Gastrocnemius medialis (tissue), 4 donors: ENCODE measurements at regions not wholly inside any gene's neighbourhood (a gene's known extent, or its start where the extent isn't known, plus 50 kb on each side); places are given as distances from the start of the nearest gene placed in this dataset.

ENCODE experiments used
- POLR2A ChIP-seq, 2 donors: fragments of 450-650 bp; IDR thresholded peaks; one replicate each; pipeline ENCODE4 v1.6.1; 2017; ENCODE audit warnings: antibody characterized with exemption in 2 of 2, mild to moderate bottlenecking in 2 of 2, moderate library complexity in 2 of 2
- TF ChIP-seq, protein P1 (sequence below), 5 experiments: fragments of 450-650 bp in 3 of 5; fragments of 200-600 bp in 2 of 5; sonication (generic) in 2 of 5; IDR thresholded peaks in 4 of 5; conservative IDR thresholded peaks in 1 of 5; 1 replicate in 4 of 5; 2 replicates in 1 of 5; pipeline ENCODE4 v1.5.1; 2016 to 2019; ENCODE audit warnings: antibody characterized with exemption in 5 of 5, mild to moderate bottlenecking in 3 of 5, moderate library complexity in 3 of 5

GRCh38 chr11:70799386-70799785 lies 401.1 kb downstream of the CTTN start:
- TF ChIP-seq, protein P1, sequence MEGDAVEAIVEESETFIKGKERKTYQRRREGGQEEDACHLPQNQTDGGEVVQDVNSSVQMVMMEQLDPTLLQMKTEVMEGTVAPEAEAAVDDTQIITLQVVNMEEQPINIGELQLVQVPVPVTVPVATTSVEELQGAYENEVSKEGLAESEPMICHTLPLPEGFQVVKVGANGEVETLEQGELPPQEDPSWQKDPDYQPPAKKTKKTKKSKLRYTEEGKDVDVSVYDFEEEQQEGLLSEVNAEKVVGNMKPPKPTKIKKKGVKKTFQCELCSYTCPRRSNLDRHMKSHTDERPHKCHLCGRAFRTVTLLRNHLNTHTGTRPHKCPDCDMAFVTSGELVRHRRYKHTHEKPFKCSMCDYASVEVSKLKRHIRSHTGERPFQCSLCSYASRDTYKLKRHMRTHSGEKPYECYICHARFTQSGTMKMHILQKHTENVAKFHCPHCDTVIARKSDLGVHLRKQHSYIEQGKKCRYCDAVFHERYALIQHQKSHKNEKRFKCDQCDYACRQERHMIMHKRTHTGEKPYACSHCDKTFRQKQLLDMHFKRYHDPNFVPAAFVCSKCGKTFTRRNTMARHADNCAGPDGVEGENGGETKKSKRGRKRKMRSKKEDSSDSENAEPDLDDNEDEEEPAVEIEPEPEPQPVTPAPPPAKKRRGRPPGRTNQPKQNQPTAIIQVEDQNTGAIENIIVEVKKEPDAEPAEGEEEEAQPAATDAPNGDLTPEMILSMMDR (IDR thresholded peaks at IDR 0.05 in 4 of 5, conservative IDR thresholded peaks at IDR 0.05 in 1 of 5) = no peak
- no peak for TF ChIP-seq POLR2A (IDR thresholded peaks at IDR 0.05)
